ENCODE measurements at regions not wholly inside any gene's neighbourhood (a gene's known extent, or its start where the extent isn't known, plus 50 kb on each side); places are given as distances from the start of the nearest gene placed in this dataset.
A peak's percentile ranks its signal among the peaks of the same experiment; 100 is the strongest.

DNA sequence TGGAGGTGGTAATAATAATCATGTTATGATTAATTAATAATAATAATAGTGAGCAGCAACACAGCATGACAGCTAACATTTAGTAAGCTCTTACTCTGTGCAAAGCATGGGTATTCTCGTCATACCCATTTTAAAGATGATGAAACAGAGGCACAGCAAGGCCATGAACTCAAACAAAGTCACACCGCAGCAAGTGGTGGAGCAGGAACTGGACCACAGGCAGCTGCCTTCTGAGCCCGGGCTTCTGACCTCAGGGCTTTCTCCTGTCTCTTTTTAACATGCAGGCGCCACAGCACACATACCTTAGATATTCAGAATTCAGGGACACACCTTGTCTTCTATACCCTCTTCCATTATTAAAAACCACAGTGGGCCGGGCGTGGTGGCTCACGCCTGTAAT lies 50.7 kb upstream of the SPATA12 start:
- Histone ChIP-seq H3K4me3 (no peak overlapping the region), H3K9me3 (ENCODE audit: low read depth) (no peaks in the 10 kb centered on the region), H2AFZ (no peak overlapping the region), H4K20me1 (ENCODE audit: insufficient read depth) (no peaks in the 10 kb centered on the region), H3K79me2 (ENCODE audit: insufficient read depth) (no peaks in the 10 kb centered on the region), H3K9ac (no peak overlapping the region), H3K36me3 (ENCODE audit: low read depth) (no peaks in the 10 kb centered on the region), H3K4me1 (ENCODE audit: insufficient read depth) (peaks cover 28% of the 10 kb centered on the region), H3K4me2 (ENCODE audit: unreplicated experiment) (no peak overlapping the region), H3K27me3 (replicated peaks; ENCODE audit: insufficient read depth) (no peaks in the 10 kb centered on the region), H3K27ac (no peak overlapping the region), H3F3A (ENCODE audit: insufficient read depth) (peaks cover 24% of the 10 kb centered on the region), H3K9me2 (ENCODE audit: insufficient read depth) (no peaks in the 10 kb centered on the region)
- 96 to 98% methylated on average over 7 of the region's 7 CpGs for WGBS, 2 experiments (ENCODE audit: low coverage in 1 of 2, low lambda C conversion rate in 2 of 2, missing lambda C conversion rate in 2 of 2)
- in situ Hi-C loops (cut with MboI) = no loop called here
- DNase-seq = no peak
- TF ChIP-seq EZH2 (IDR thresholded peaks at IDR 0.05; ENCODE audit: insufficient read depth, poor library complexity, severe bottlenecking) (no peak), EZH2phosphoT487 (IDR thresholded peaks at IDR 0.05; ENCODE audit: insufficient read depth, low read depth) (no peak)

- no peak overlapping the region for H2AFZ ChIP-seq
- H3K4me1 ChIP-seq (ENCODE audit: insufficient read depth) = peaks cover 28% of the 10 kb centered on the region
- no peak overlapping the region for H3K27ac ChIP-seq
- no peak overlapping the region for H3K4me2 ChIP-seq (ENCODE audit: unreplicated experiment)
- no peaks in the 10 kb centered on the region for H3K27me3 ChIP-seq (replicated peaks; ENCODE audit: insufficient read depth)
- H3K9me3 ChIP-seq (ENCODE audit: low read depth) = no peaks in the 10 kb centered on the region
- H4K20me1 ChIP-seq (ENCODE audit: insufficient read depth) = no peaks in the 10 kb centered on the region
- 56 to 63% methylated on average over 7 of the region's 7 CpGs for WGBS, 2 experiments (ENCODE audit: low coverage in 1 of 2, low lambda C conversion rate in 2 of 2, missing lambda C conversion rate in 2 of 2)
- H3K36me3 ChIP-seq (ENCODE audit: low read depth) = no peaks in the 10 kb centered on the region
- H3K4me3 ChIP-seq = no peak overlapping the region
- H3K9me2 ChIP-seq (ENCODE audit: insufficient read depth) = no peaks in the 10 kb centered on the region
- no peak for DNase-seq
- peaks cover 24% of the 10 kb centered on the region for H3F3A ChIP-seq (ENCODE audit: insufficient read depth)
- H3K9ac ChIP-seq = no peak overlapping the region
- TF ChIP-seq EZH2 (IDR thresholded peaks at IDR 0.05; ENCODE audit: insufficient read depth, poor library complexity, severe bottlenecking) (no peak), EZH2phosphoT487 (IDR thresholded peaks at IDR 0.05; ENCODE audit: insufficient read depth, low read depth) (no peak)
- in situ Hi-C loops (cut with MboI) = no loop called here
- H3K79me2 ChIP-seq (ENCODE audit: insufficient read depth) = no peaks in the 10 kb centered on the region
Observed at GRCh38 chr3:57009367-57009766, 51.1 kb upstream of the SPATA12 start.

DNA sequence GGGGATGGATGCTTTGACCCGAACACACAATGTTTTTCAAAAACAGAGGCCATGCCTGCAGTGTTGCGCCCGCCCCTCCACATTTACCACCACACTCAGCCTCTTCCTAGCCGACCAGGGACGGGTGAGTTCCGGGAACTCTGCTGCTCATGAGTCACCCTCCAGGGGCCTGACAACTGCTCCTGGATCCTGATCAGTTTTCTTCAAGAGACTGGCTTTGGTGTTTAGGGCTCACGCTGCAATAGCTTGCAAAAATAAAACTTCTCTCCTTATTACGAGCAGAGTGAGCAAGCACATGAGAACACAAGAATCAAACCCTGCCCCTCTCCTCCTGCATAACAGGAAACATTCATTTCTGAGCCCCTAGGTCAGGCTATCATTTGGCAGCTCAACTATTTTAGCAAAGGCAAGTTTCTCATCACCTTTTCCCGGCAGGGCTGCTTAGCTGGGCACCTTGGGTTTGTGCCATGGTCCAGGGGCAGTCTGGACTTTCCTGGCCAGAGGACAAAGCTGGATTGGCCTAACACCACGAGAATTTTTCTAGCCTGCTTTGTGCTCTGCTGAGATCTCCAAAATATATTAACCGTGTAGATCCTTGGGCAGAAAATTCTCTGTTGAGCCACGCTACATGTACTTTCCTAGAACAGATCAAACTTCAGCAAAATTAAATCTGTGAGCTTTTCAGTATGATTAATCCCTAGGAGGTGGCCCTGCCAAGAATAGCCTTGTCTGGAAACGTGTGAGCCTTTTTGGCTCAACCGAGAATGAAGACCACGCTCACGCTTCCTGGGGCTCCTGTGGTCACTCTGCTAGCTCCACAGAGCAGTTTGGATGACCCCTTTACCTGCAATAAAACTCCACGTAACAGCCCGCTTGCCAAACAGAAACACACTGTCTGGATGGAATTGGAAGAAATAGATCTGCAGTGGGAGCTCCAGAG lies 52.7 kb upstream of the SPATA12 start:
- TF ChIP-seq EZH2 (IDR thresholded peaks at IDR 0.05; ENCODE audit: insufficient read depth, poor library complexity, severe bottlenecking) (no peak), EZH2phosphoT487 (IDR thresholded peaks at IDR 0.05; ENCODE audit: insufficient read depth, low read depth) (no peak)
- H3K4me1 ChIP-seq (ENCODE audit: insufficient read depth) = peaks cover 28% of the 10 kb centered on the region
- in situ Hi-C loops (cut with MboI) = no loop called here

DNA sequence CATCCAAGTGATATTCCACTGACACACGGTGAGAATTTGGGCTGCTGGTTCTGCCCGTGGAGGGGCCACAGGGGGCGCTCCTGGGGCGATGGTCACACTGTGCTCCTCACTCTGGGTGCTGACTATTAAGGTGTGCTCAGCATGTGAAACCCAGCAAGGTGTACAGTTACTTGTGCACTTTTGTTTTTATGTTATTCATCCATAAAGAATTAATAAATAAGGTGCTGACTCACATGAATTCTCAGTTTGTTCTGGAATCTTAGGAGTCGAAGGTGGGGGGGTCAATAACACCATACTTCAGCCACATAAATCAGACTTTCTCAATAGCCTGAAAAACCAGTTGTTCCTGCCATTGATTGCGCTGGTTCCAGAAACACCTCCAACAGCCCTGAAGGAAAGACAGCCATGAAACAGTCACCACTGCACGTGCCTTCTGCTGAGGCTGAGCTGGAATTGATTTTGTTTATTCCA lies 53.5 kb upstream of the SPATA12 start:
- Histone ChIP-seq H3K4me1 (ENCODE audit: insufficient read depth) (peaks cover 28% of the 10 kb centered on the region), H3K4me2 (ENCODE audit: unreplicated experiment) (peak overlapping the region; percentile 66), H3K9me2 (ENCODE audit: insufficient read depth) (no peaks in the 10 kb centered on the region), H2AFZ (peak overlapping the region; percentile 69), H3K27ac (peak overlapping the region; percentile 88), H3K9ac (peak overlapping the region; percentile 75), H3K79me2 (ENCODE audit: insufficient read depth) (no peaks in the 10 kb centered on the region), H3K9me3 (ENCODE audit: low read depth) (no peaks in the 10 kb centered on the region), H3K36me3 (ENCODE audit: low read depth) (no peaks in the 10 kb centered on the region), H3K4me3 (peak overlapping the region; percentile 61), H3K27me3 (replicated peaks; ENCODE audit: insufficient read depth) (no peaks in the 10 kb centered on the region), H3F3A (ENCODE audit: insufficient read depth) (peaks cover 24% of the 10 kb centered on the region), H4K20me1 (ENCODE audit: insufficient read depth) (no peaks in the 10 kb centered on the region)
- WGBS, 2 experiments (ENCODE audit: low coverage in 1 of 2, low lambda C conversion rate in 2 of 2, missing lambda C conversion rate in 2 of 2) = 13 to 14% methylated on average over 7 of the region's 7 CpGs
- in situ Hi-C loops (cut with MboI) = no loop called here
- no peak for TF ChIP-seq EZH2 (IDR thresholded peaks at IDR 0.05; ENCODE audit: insufficient read depth, poor library complexity, severe bottlenecking)
- no peak for TF ChIP-seq EZH2phosphoT487 (IDR thresholded peaks at IDR 0.05; ENCODE audit: insufficient read depth, low read depth)
- peak; percentile 65 for DNase-seq

More for the DNA sequence above, 52.7 kb upstream of the SPATA12 start:
- DNase-seq = peak; percentile 94
- H3K4me2 ChIP-seq (ENCODE audit: unreplicated experiment) = peak overlapping the region; percentile 66
- peak overlapping the region; percentile 75 for H3K9ac ChIP-seq
- peak overlapping the region; percentile 61 for H3K4me3 ChIP-seq
- no peaks in the 10 kb centered on the region for H3K36me3 ChIP-seq (ENCODE audit: low read depth)
- H4K20me1 ChIP-seq (ENCODE audit: insufficient read depth) = no peaks in the 10 kb centered on the region
- H3K9me2 ChIP-seq (ENCODE audit: insufficient read depth) = no peaks in the 10 kb centered on the region
- no peaks in the 10 kb centered on the region for H3K27me3 ChIP-seq (replicated peaks; ENCODE audit: insufficient read depth)
- H3K27ac ChIP-seq = peak overlapping the region; percentile 88
- H3K9me3 ChIP-seq (ENCODE audit: low read depth) = no peaks in the 10 kb centered on the region
- H2AFZ ChIP-seq = peak overlapping the region; percentile 69
- no peaks in the 10 kb centered on the region for H3K79me2 ChIP-seq (ENCODE audit: insufficient read depth)
- whole genome bisulfite sequencing, 2 experiments (ENCODE audit: low coverage in 1 of 2, low lambda C conversion rate in 2 of 2, missing lambda C conversion rate in 2 of 2) = 2% methylated on average over 18 of the region's 18 CpGs
- peaks cover 24% of the 10 kb centered on the region for H3F3A ChIP-seq (ENCODE audit: insufficient read depth)
